OCI-LY1 (cell line): ENCODE measurements at regions not wholly inside any gene's neighbourhood (a gene's known extent, or its start where the extent isn't known, plus 50 kb on each side); places are given as distances from the start of the nearest gene placed in this dataset.

Experiments used
- CTCF ChIP-seq: fragments of 200-600 bp; sonication (generic), shearing (Covaris generic); IDR thresholded peaks from 2 replicates; pipeline ENCODE4 v1.5.1; 2017; ENCODE audit warnings: mild to moderate bottlenecking, antibody characterized with exemption, low read length, moderate library complexity, mixed read lengths
- EZH2 ChIP-seq: fragments of 200-600 bp; sonication (generic), shearing (Covaris generic); IDR thresholded peaks from 2 replicates; pipeline ENCODE4 v1.8.0; 2017; ENCODE audit warnings: borderline replicate concordance, mixed run types, mild to moderate bottlenecking, antibody characterized with exemption, low read length, moderate library complexity, mixed read lengths

GRCh38 chr2:795531-796041 lies 118.4 kb upstream of the TMEM18 start:
- TF ChIP-seq CTCF (no peak), EZH2 (no peak)
